H1 (cell line): ENCODE measurements at regions not wholly inside any gene's neighbourhood (a gene's known extent, or its start where the extent isn't known, plus 50 kb on each side); places are given as distances from the start of the nearest gene placed in this dataset.

ENCODE experiments used
- CTCF ChIA-PET: fragments of 300-600 bp; sonication (Branson Sonifier 250); formaldehyde crosslinking; loops from one replicate; lab custom pipeline; 2021; ENCODE audit not compliant: partially characterized antibody; lab: Charles Lee
- POLR2A ChIA-PET: fragments of 300-600 bp; sonication (Branson Sonifier 250); formaldehyde crosslinking; loops from one replicate; lab custom pipeline; 2021; ENCODE audit warnings: inconsistent platforms; ENCODE audit not compliant: partially characterized antibody; lab: Charles Lee
- DNase-seq, 2 experiments: peaks; one replicate each; pipeline versions ENCODE4 v3.0.0 to v3.0.0-alpha.2; 2010 to 2022; ENCODE audit warnings: low spot score in 2 of 2, low read depth in 1 of 2, mixed read lengths in 1 of 2
- FAIRE-seq: peaks from 2 replicates; lab custom pipeline; 2011; peaks lifted over from hg19 to GRCh38; lab: Jason Lieb, UNC
- H2AFZ ChIP-seq: 2 replicates; pipeline ENCODE4 v1.8.1; 2012; ENCODE audit warnings: low read length, inconsistent platforms
- H2AK5ac ChIP-seq: 2 replicates; pipeline ENCODE4 v1.6.1; 2013; ENCODE audit warnings: low read depth, low read length
- H2BK120ac ChIP-seq: replicated peaks from 2 replicates; pipeline ENCODE3; 2013; ENCODE audit warnings: low read depth, low read length, inconsistent platforms
- H2BK12ac ChIP-seq: 2 replicates; pipeline ENCODE4 v1.6.1; 2013; ENCODE audit warnings: low read depth, low read length
- H2BK15ac ChIP-seq: 2 replicates; pipeline ENCODE4 v1.6.1; 2013; ENCODE audit warnings: low read length
- H2BK20ac ChIP-seq: 2 replicates; pipeline ENCODE4 v1.6.1; 2013; ENCODE audit warnings: low read length
- H2BK5ac ChIP-seq: 2 replicates; pipeline ENCODE4 v1.6.1; 2013; ENCODE audit warnings: low read depth, low read length
- H3K14ac ChIP-seq: 2 replicates; pipeline ENCODE4 v1.6.1; 2013; ENCODE audit warnings: inconsistent platforms; ENCODE audit not compliant: insufficient read length
- H3K18ac ChIP-seq: 2 replicates; pipeline ENCODE4 v1.6.1; 2013; ENCODE audit warnings: low read length; ENCODE audit errors: extremely low read depth
- H3K23ac ChIP-seq: 2 replicates; pipeline ENCODE4 v1.6.1; 2013; ENCODE audit warnings: inconsistent platforms; ENCODE audit not compliant: insufficient read length
- H3K23me2 ChIP-seq: 2 replicates; pipeline ENCODE4 v1.6.1; 2013; ENCODE audit warnings: low read depth, low read length
- H3K27ac ChIP-seq: 2 replicates; pipeline ENCODE4 v1.6.1; 2011; ENCODE audit warnings: low read depth, low read length, inconsistent platforms
- H3K27me3 ChIP-seq, 4 experiments: replicated peaks in 1 of 4; 1 replicate in 1 of 4; 2 replicates in 3 of 4; pipeline versions ENCODE4 v1.6.1 to v1.8.1; 2011 to 2013; ENCODE audit warnings: low read length in 3 of 4, mild to moderate bottlenecking in 3 of 4, inconsistent platforms in 2 of 4, mixed read lengths in 2 of 4, moderate library complexity in 1 of 4; ENCODE audit not compliant: control insufficient read depth in 3 of 4, insufficient read depth in 3 of 4; ENCODE audit errors: extremely low read depth in 1 of 4
- H3K36me3 ChIP-seq, 4 experiments: 2 replicates each; pipeline versions ENCODE4 v1.6.1 to v1.8.1; 2011 to 2013; ENCODE audit warnings: mild to moderate bottlenecking in 4 of 4, low read length in 3 of 4, moderate library complexity in 2 of 4, control low read depth in 1 of 4, inconsistent platforms in 1 of 4; ENCODE audit not compliant: insufficient read depth in 4 of 4, control insufficient read depth in 2 of 4
- H3K4ac ChIP-seq: replicated peaks from 2 replicates; pipeline ENCODE3; 2013; ENCODE audit warnings: low read length, low read depth, mixed read lengths, inconsistent platforms; ENCODE audit not compliant: insufficient read length
- H3K4me1 ChIP-seq, 4 experiments: replicated peaks in 1 of 4; 1 replicate in 1 of 4; 2 replicates in 3 of 4; pipeline versions ENCODE4 v1.6.1 to v1.8.1; 2011 to 2013; ENCODE audit warnings: low read length in 3 of 4, inconsistent platforms in 2 of 4, mixed read lengths in 1 of 4; ENCODE audit not compliant: insufficient read depth in 4 of 4, control insufficient read depth in 3 of 4
- H3K4me2 ChIP-seq, 2 experiments: 2 replicates each; pipeline versions ENCODE4 v1.6.1 to v1.8.1; 2011 to 2013; ENCODE audit warnings: low read depth in 2 of 2, low read length in 2 of 2, control low read depth in 1 of 2, inconsistent platforms in 1 of 2, mild to moderate bottlenecking in 1 of 2; ENCODE audit not compliant: insufficient read depth in 1 of 2
- H3K4me3 ChIP-seq, 4 experiments: fragments of 200-600, 300-600 bp in 1 of 4; sonication (generic), shearing (Covaris generic), sonication (Bioruptor Twin) in 1 of 4; 2 replicates each; pipeline versions ENCODE4 v1.5.1 to v1.8.1; 2011 to 2016; ENCODE audit warnings: low read length in 4 of 4, low read depth in 3 of 4, control low read depth in 2 of 4, inconsistent platforms in 2 of 4, mild to moderate bottlenecking in 2 of 4, mixed read lengths in 1 of 4, moderate library complexity in 1 of 4; ENCODE audit not compliant: insufficient read depth in 2 of 4; ENCODE audit errors: extremely low read depth in 1 of 4
- H3K56ac ChIP-seq: replicated peaks from 2 replicates; pipeline ENCODE3; 2013; ENCODE audit warnings: low read depth, mild to moderate bottlenecking, mixed read lengths, low read length, inconsistent platforms; ENCODE audit not compliant: insufficient read length
- H3K79me1 ChIP-seq: 2 replicates; pipeline ENCODE4 v1.6.1; 2013; ENCODE audit warnings: low read depth, low read length, control low read depth
- H3K79me2 ChIP-seq, 2 experiments: 2 replicates each; pipeline versions ENCODE4 v1.6.1 to v1.8.1; 2012 to 2013; ENCODE audit warnings: low read length in 2 of 2, mild to moderate bottlenecking in 2 of 2, inconsistent platforms in 1 of 2; ENCODE audit not compliant: insufficient read depth in 2 of 2, control insufficient read depth in 1 of 2
- H3K9ac ChIP-seq, 4 experiments: replicated peaks in 1 of 4; 1 replicate in 1 of 4; 2 replicates in 3 of 4; pipeline versions ENCODE4 v1.6.1 to v1.8.1; 2011 to 2013; ENCODE audit warnings: low read depth in 3 of 4, low read length in 3 of 4, control low read depth in 2 of 4, mild to moderate bottlenecking in 2 of 4, moderate library complexity in 2 of 4, inconsistent platforms in 1 of 4; ENCODE audit errors: extremely low read depth in 1 of 4
- H3K9me3 ChIP-seq, 2 experiments: 2 replicates each; pipeline versions ENCODE4 v1.6.1 to v1.8.1; 2012 to 2013; ENCODE audit warnings: mild to moderate bottlenecking in 2 of 2, moderate library complexity in 2 of 2, control low read depth in 1 of 2, inconsistent platforms in 1 of 2, low read depth in 1 of 2, low read length in 1 of 2, mixed read lengths in 1 of 2; ENCODE audit not compliant: insufficient read depth in 2 of 2
- H4K20me1 ChIP-seq, 2 experiments: replicated peaks in 1 of 2; 2 replicates each; pipeline versions ENCODE3 to v1.8.1; 2011 to 2013; ENCODE audit warnings: inconsistent platforms in 2 of 2, low read length in 2 of 2, mild to moderate bottlenecking in 1 of 2; ENCODE audit not compliant: insufficient read depth in 2 of 2, control insufficient read depth in 1 of 2
- H4K5ac ChIP-seq: 2 replicates; pipeline ENCODE4 v1.6.1; 2013; ENCODE audit warnings: low read length, low read depth, mixed read lengths, inconsistent platforms; ENCODE audit not compliant: insufficient read length
- H4K8ac ChIP-seq: 2 replicates; pipeline ENCODE4 v1.8.0; 2013; ENCODE audit warnings: mild to moderate bottlenecking, moderate library complexity, low read length, inconsistent platforms; ENCODE audit not compliant: insufficient read depth; ENCODE audit errors: extremely low read depth
- H4K91ac ChIP-seq: replicated peaks from 2 replicates; pipeline ENCODE3; 2013; ENCODE audit warnings: low read length, mixed read lengths, inconsistent platforms; ENCODE audit not compliant: insufficient read length
- BACH1 ChIP-seq: IDR thresholded peaks from 2 replicates; pipeline ENCODE4 v1.6.1; 2012; ENCODE audit warnings: low read length, improper control_type of control experiment
- CTBP2 ChIP-seq: IDR thresholded peaks from 2 replicates; pipeline ENCODE4 v1.7.0; 2011; ENCODE audit warnings: borderline replicate concordance, mild to moderate bottlenecking, moderate library complexity, mixed read lengths, low read length; ENCODE audit not compliant: insufficient read depth, insufficient read length
- EGR1 ChIP-seq: IDR thresholded peaks from 2 replicates; pipeline ENCODE4 v1.6.1; 2011; ENCODE audit warnings: low read depth, low read length, borderline replicate concordance
- RBBP5 ChIP-seq: IDR thresholded peaks from 2 replicates; pipeline ENCODE4 v1.7.1; 2012; ENCODE audit warnings: low read depth, mild to moderate bottlenecking, inconsistent platforms, low read length, moderate library complexity, borderline replicate concordance
- TAF7 ChIP-seq: optimal IDR thresholded peaks from 2 replicates; pipeline ENCODE3; 2011; ENCODE audit warnings: low read depth, mild to moderate bottlenecking, inconsistent platforms, low read length, moderate library complexity, borderline replicate concordance
- TEAD4 ChIP-seq: IDR thresholded peaks from 2 replicates; pipeline ENCODE4 v1.6.1; 2012; ENCODE audit warnings: low read depth, low read length, inconsistent platforms, mixed read lengths
- WGBS, 2 experiments: shearing (Covaris generic) in 1 of 2; methylation state at CpG; one replicate each; pipeline versions ENCODE4 v1.1.6 to v1.1.7; 2013 to 2015; ENCODE audit warnings: low lambda C conversion rate in 2 of 2, mixed read lengths in 2 of 2, inconsistent platforms in 1 of 2, low coverage in 1 of 2, missing lambda C conversion rate in 1 of 2; ENCODE audit not compliant: insufficient replicate concordance in 2 of 2, insufficient coverage in 1 of 2, insufficient read length in 1 of 2; ENCODE audit errors: extremely low coverage in 1 of 2, missing lambda C conversion rate in 1 of 2; 5-methylcytosine and 5-hydroxymethylcytosine counted together

DNA sequence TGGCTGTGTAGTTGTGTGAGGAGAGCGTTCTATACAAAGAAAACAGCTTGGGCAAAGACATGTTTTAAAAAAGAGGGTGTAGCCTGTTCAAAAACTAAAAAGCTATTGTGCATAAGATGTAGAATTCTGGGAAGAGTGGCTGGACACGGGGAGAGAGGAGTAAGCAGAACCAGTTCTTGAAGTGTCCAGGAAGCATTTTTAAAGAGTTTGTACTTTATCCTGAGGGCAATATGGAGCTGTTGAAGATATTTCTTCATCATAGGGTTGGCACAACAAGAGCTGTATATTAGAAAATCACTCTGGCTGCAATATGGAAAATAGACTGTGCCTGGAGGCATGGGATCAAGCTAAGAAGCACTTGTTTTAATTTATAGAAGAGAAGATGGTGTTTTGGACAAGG lies 458.9 kb upstream of the LMO3 start:
- no peak overlapping the region for H2BK12ac ChIP-seq
- no peak overlapping the region for H2BK15ac ChIP-seq
- no peak overlapping the region for H3K9ac ChIP-seq
- no peak overlapping the region for H2BK20ac ChIP-seq
- no peak overlapping the region for H3K14ac ChIP-seq
- no peaks in the 10 kb centered on the region for H3K27me3 ChIP-seq
- no peak for FAIRE-seq
- no peak overlapping the region for H3K18ac ChIP-seq
- H3K56ac ChIP-seq, result no peak overlapping the region
- no peak overlapping the region for H3K4ac ChIP-seq
- no peak overlapping the region for H2AFZ ChIP-seq
- H3K9me3 ChIP-seq, result no peaks in the 10 kb centered on the region
- no peak for DNase-seq
- H2BK120ac ChIP-seq, result no peak overlapping the region
- no peak overlapping the region for H3K4me2 ChIP-seq
- no peaks in the 10 kb centered on the region for H4K20me1 ChIP-seq
- no peak overlapping the region for H2BK5ac ChIP-seq
- H4K5ac ChIP-seq, result no peak overlapping the region
- no peaks in the 10 kb centered on the region for H3K4me1 ChIP-seq
- no peak overlapping the region for H3K27ac ChIP-seq
- no peaks in the 10 kb centered on the region for H3K23me2 ChIP-seq
- ChIA-PET POLR2A (no interaction called here), CTCF (interaction anchor here (1.4 to 1.5 kb wide), 2 partner anchors 12 to 125 kb away, joined by 3 read pairs; no protein-coding TSS in a partner anchor)
- H3K79me1 ChIP-seq, result no peaks in the 10 kb centered on the region
- no peak overlapping the region for H4K8ac ChIP-seq
- no peak overlapping the region for H3K4me3 ChIP-seq
- no peak overlapping the region for H3K23ac ChIP-seq
- no peak for TF ChIP-seq BACH1
- no peak for TF ChIP-seq TAF7
- TF ChIP-seq CTBP2, result no peak
- TF ChIP-seq EGR1, result no peak
- TF ChIP-seq RBBP5, result no peak
- no peak for TF ChIP-seq TEAD4
- TF ChIP-seq, all 59 proteins: peak for 0
- no peak overlapping the region for H4K91ac ChIP-seq
- WGBS, 2 experiments, result 96% methylated on average over 2 of the region's 2 CpGs; no CpG with 5 or more reads in 1 of the 2 experiments
- no peaks in the 10 kb centered on the region for H3K36me3 ChIP-seq
- H2AK5ac ChIP-seq, result no peak overlapping the region
- H3K79me2 ChIP-seq, result no peaks in the 10 kb centered on the region
